NCI-H1694 (cell line): ENCODE measurements at regions not wholly inside any gene's neighbourhood (a gene's known extent, or its start where the extent isn't known, plus 50 kb on each side); places are given as distances from the start of the nearest gene placed in this dataset.

Source experiments
- DNase-seq: peaks from one replicate; lab custom pipeline; 2025; lab: John Stamatoyannopoulos, UW

DNA sequence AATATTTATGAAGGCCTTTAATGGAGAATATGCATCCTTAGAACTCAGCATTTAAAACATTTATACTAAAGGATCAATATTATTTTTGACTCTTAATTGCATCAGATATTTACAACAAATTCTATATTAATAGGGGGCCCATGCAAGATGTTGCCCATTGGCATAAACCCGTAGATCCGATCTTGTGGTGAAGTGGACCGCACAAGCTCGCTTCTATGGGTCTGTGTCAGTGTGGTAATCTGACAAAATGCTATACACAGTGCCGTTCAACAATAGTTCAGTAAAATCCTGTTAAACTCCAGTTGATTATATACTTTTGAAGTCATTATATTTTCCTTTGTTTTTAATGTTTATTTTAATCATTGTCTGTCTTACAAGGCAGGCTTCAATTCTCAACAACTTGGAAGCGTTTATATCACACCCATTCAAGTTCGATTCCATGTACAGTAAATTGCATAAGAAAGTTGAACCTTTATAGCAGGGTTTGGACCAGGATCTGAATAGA lies 809.2 kb downstream of the USP25 start:
- no peak for DNase-seq

DNA sequence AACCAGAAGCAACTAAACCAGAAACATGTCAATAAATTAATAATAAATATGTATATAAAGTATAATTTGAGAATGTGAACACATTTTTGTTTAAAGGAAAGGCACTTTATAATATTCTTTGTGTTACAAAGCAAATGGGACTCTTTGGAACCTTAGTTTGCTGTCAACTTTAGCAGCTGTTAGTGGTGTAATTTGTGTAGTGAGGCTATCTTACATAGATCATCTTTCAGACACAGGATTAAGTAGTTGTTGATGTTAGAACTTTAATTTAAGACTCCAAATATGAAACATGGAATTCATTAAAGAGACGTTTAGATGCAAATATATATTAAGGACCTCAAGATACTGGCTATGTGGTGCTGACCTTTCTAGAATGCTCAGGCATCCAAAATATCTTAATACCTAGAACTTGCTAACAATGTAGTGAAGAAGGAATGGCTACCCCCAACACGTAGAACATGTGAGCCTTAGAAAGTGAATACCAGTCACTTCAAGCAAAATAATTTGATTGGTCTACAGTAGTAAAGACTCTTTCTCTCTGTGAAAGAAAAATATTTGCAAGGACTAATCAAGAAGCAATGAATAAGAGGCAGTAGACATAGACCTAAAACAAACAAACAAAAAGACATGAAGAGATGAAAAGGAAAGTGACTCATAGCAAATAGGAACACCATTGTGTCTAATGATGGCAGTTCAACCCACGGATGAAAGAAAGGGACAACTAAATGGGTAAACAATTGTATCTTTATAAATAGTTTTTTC lies 811.4 kb downstream of the USP25 start:
- DNase-seq = no peak

DNA sequence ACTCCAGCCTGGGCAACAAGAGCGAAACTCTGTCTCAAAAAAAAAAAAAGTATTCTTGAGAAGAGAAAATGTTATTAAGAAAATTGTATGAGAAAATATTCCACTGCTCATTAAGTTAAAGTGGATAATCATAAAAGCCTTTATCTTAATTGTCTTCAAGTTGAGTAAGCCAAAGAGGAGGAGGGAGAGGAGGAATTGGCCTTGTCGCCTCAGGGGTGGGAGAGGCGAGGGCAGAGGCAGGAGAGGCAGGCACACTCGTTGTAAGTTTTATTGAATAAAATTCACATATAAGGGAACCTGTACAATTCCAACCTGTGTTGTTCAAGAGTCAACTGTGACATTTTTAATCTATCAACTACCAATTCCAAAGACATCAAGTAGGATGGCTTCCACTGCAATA lies 820.3 kb downstream of the USP25 start:
- no peak for DNase-seq

DNA sequence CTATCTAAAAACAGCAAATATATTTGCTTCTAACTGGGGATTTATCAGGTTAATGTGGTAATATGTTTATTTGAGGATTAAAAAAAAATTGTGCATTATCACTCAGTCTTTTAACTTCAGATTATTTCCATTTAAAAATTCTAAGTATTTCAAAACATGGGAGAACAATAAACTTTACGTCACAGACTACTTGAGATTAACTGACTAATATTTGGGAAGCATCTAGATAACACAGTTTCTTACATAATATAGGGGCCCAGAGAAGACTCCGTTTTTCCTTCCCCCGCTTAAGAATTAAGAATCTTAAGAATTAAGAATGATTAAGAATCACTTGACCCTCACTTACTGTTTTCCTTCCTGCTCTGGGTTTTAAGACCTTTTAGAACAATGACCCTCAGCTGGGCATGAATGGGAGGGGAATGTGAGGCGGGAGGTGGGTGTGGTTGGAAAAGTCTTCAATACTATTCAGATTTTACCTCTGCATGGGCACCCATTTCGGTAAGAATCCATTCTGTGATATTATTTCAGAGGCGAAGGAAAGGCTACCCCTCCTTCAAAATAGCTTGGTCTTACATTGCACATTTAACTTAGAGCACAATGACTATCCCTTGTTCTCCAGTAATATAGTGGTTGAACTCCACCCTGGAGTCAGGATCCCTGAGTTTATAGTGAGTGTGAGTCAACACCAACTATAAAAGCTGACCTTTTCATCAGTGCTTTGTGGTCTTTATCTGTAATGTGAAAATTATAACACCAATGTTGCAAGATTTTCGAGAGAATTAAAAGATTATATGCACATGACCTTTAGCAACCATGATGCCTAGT lies 821.3 kb downstream of the USP25 start:
- DNase-seq = no peak

DNA sequence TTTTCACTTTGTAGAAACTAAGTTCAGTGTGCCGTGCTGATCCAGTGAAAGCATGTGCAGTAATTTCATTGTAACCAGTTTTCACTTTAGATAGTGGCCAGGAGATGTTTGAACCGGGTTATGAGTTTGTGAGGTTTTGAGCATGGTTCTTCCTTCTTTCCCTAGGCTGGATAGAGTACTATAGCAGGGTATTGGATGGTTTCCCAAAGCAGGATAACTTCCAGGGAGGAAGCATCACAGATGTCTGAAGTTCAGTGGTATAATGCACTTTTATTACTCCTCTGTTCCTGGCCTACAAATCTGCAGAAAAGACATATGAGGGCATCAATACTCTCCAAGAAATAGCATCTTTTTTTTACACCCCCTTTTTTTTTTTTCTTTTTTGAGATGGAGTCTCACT lies 823.1 kb downstream of the USP25 start:
- no peak for DNase-seq

DNA sequence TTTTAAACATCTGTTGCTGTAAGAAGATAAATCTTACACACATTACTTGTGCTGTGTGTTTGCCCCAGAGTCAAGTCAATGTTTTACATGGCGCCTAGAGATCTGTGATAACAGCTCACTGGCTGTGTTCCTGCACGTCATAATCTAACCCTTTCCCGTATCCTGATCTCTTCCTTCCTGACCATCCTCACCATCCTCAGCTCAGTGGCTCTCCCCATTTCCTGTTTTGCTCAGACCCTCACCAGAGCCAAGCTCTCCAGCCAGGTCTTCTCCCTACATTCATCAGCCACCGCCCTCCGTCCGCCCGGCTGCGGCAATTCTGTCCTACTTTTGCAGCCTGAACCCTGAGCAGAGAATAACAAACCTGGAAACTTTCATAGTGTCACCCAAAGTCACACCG lies 824.7 kb downstream of the USP25 start:
- DNase-seq = no peak

DNA sequence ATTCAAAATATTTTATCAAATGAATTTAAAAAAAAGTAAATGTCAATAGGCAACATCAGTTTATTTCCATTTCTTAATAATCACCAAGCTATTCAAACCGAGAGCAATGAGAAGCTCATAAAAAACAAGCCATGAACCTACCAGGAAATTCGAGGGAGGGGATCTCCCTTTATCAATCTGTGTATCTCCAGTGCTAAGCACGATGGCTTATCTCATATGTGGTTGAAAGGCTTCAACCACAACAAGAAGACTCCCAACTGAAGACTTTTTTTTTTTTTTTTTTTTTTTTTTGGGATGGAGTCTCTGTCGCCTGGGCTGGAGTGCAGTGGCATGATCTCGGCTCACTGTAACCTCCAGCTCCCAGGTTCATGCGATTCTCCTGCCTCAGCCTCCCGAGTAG lies 833.3 kb downstream of the USP25 start:
- DNase-seq = no peak

DNA sequence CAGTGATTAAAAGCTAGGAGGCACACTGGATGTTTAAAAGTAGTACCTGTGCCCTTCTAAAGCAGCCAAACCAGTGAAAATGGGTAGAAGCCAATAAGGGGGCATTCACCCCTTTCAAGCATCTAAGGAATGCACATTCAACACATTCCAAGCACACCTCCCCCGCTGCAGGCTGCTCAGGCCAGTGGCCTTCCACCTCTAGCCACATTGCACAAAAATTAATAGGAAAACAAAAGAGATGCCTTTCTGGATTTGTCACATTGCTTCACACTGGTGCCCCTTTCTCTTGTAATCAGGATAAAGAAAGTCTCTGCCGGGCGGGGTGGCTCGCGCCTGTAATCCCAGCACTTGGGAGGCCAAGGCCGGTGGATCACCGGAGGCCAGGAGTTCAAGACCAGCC lies 834.0 kb downstream of the USP25 start:
- DNase-seq = no peak

DNA sequence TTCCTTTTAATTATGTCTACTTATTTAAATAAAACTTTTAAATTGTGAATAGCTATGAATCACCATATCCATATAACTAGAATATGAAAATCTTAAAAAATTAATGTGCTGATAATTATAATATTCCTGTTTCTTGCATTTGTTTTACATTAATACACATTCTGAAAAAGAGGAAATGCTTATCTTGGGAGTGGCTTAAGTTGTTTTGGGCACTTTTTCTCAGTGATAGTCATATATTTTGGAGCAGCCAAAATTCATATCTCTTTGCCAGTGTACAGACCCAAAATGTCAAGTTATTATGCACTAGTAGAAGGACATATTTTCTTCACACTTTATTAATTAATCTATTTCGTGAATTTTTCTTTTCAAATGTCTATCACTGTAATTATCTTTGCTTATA lies 838.5 kb downstream of the USP25 start:
- no peak for DNase-seq

DNA sequence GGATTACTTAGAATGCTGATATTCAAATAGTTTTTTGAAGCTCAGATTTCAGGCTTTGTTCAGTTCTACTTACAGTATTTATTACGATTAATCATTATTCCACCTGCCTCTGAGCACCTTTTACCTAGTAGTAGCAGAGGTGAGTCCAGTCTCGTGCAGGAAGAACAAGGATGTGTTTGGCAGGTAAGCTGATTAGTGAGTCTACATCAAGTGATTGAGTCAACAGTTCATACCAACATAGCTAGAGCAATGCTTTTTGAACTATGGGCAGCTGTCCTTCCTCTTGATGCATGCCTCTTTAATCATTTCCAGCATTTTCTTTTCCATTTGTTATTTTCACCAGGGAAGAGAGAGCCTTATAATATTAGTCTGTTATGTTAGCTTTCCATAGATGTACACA lies 838.9 kb downstream of the USP25 start:
- no peak for DNase-seq

DNA sequence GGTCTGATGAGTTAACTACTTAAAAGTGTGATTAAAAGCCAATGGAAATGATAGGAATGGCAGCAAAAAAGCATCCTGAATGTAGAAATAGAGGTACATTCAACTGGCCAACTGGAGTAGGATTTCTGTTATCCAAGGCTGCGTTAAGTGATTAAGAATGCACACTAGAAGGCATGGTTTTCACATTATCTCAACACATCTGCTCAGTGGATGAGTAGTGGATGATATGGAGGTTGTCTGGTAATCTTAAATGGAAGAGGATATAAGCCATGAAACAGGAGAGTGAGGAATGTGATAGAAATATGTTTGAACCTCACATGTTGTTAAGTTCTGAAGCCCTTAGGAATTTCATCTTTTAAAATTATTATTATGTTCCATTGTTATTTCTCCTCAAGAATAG lies 839.9 kb downstream of the USP25 start:
- no peak for DNase-seq

DNA sequence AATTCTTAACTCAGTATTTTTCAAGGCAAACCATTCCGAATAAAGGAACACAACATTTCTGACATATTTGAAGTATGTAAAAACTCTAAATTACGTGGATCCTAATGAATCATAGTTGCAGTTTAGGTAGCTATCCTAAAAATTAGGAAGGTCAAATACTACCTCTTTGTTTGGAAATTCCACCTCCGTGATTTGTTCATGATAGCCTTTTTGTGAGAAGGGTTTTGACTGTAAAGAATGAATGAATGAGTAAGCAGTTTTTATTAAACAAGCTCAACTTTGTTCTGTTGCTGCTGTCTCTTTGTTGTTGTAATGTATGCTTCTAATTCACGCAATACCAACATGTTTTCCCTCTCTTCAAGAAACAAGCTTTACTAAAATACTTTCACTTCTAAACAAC lies 840.4 kb downstream of the USP25 start:
- no peak for DNase-seq

DNA sequence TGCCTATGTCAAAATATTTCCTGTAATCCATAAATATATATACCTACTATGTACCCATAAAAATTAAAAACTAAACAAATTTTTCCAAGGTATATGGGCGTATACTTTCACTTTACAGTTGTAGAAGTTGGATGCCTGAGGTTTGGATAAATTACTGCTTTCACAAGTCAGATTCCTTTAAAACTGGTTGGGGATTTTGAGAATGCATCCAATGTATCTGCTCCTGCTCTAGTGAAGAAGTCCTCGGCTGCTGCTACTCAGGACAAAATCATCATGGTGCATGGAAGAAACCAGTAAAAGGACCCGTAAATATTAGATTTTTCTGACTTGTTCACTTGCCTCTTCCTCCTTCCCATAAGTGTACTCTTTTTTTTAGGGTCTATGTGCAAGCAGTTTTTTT lies 841.1 kb downstream of the USP25 start:
- no peak for DNase-seq

DNA sequence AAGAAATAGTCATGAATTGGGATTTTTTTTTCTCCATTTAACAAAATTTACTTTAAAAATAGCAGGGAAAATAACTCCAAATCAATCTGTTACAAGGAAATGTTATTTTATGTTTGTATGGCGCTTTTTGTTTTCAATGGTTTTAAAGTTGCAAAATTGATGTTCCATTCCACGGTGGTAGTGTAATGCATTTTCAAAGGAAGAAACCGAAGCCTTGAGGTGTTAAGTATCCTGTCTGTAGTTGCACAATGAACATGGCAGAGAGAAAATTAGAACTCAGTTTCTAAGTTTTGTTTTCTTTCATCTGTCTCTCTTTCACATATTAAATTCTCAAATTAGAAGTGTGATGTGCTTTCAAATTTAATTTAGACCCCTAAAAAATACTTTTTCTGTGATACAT lies 841.8 kb downstream of the USP25 start:
- no peak for DNase-seq

DNA sequence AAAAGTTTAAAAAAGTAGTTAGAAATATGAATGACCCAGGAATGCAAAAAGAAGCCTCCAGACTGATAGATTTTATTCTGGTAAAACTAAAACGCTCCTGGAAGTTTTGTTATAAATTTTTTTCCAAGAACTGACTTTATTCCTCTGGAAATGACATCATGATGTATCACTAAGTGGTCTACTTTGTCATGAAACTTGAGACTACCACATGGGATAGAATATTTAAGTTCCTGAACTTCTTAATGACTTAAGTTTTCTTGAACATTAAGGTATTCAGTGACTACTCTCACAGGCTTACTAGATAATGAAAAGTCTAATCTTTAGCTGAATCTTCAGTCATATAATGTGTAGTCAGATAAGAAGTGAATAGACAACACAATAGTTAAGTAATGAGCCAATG lies 842.2 kb downstream of the USP25 start:
- no peak for DNase-seq

DNA sequence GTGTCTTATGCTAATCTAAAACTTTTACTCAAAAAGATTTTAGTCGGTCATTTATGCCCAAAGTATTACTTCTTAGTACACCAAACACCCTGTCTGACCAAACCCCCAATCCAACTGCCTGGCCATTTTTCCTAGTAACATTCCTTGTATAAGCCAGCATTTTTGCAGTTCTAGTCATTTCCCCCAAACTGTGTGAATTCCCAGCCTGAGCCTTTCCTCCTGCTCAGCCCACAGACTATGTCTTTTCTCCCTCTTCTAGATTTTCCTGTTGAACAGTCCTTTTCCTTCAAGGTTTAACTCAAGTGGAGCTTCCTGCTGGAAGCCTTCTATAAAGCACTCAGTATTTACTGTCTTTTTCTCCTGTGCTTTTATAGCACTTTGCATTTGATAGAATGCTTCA lies 843.8 kb downstream of the USP25 start:
- no peak for DNase-seq

DNA sequence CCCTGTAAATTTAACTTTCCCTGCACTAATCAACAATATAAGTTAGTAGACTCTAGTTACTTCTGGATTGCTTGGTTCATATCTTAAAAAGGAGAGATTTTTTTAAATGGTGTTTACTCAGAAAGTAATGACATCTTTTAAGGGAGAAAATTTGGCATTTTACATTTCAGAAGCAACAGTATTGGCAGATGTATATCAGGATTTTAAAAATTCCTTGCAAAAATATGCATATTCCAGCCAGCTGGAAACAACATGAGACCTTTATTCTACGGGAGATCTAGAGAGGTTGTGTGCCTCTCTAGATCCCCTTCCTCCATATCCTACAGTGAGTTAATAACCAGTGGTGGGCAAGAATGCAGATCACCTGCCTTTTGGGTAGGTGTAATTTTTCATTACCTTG lies 848.2 kb downstream of the USP25 start:
- no peak for DNase-seq

DNA sequence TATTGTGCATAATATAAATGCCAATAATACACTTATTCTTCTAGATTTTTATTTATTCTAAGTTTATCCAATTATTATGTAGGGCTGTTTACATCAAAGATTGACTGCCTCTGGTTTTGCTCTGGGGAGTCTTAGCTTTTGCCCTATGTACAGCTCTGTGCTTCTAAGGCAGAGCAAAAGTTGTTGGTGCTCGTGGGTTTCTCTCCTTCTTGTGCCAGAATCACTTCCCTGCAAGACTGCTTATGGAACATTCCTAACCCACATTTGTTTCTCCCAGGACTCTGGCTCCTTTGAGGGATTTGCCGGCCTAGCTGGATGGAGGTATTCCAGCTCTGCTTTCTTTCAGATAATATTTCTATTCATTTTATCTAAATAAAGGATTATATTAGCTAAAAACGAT lies 849.1 kb downstream of the USP25 start:
- DNase-seq = no peak

DNA sequence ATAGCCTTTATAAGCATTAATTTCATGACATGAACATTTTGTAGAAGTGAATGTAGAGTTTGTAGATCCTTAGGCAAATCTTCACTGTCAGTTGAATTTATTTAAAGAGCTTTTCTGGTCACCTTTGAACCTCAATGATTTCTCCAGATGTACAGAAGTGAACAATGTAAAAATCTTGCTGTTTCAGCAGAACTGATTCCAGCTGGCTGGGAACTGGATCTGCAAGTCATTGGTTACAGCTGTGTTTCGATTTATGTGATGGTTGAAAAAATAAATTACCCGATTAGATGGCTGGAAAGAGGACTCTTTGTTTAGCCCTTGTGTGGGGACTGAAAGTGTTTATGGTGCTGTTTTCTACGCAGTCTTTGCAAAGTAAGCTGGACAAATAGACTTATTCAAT lies 849.8 kb downstream of the USP25 start:
- DNase-seq = no peak

DNA sequence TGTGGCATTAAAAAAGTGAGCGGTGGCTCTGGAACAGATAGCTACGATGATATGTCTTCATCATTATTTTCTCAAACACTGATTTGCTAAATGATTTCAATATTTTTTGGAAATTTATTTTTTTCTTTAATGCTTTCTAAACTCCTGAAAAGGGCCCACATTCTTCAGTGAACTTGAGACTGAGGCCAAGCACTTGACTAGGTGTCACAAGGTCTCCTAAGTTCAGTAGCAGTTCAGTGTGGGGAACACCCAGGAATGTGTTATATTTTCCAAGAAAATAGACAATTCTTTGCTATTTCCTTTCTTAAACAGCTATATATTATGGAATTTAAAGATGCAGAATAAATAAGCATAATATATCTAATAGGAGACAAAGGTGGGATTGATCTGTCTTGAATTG lies 850.9 kb downstream of the USP25 start:
- no peak for DNase-seq

DNA sequence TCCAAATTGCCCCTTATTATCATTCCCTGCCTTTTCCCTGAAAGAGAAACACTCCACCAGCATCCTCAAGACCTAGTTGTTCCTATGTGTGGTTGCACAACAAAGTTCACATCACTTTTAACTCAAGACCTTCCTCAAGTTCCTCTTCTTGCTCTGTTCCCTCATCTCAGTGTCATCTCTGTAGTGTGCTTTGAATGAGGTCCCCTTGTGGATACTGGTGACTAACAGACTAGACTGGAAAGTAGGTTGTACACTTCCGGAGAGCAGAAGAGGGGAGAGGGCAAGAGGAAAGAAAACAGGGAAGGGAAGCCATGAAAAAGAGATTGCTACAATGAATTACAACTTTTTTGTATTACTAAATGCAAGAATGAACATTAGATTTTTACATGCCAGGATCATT lies 853.8 kb downstream of the USP25 start:
- no peak for DNase-seq

DNA sequence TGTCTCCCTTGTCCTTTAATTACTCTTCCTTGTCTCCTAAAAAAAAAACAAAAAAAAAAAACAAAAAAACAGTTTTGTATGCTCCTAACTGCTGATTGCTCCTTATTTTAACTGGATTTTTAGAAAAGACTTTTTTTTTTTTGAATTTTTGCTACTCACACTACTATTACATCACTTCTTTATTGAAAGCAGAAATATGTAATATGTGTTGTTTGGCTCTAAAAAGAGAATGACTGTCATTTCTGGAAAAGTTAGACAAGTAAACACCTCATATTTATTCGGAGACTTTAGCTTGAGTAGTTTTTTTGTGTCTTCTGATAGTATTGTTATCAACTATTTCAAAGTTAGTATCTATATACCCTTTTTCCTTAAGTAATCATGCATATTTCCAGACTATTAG lies 855.0 kb downstream of the USP25 start:
- no peak for DNase-seq

DNA sequence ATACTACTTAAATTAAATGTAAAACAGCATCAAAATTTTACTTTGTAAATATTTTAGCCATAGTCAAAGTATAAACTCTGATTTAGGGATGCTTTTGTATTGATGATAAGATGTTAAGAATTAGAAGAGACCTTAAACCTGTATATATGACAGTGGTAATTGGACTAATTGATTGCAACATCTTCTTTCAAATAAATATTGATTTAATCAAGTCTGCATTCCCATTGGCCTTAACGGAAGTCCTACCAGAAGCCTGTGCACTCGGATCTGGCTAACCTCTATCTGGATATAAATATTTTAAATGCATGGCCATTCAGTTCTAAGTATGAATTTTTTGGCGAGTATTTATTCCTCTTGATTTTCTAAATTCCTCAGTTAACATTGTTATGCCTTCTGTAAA lies 856.1 kb downstream of the USP25 start:
- no peak for DNase-seq
